ENCODE measurements at regions not wholly inside any gene's neighbourhood (a gene's known extent, or its start where the extent isn't known, plus 50 kb on each side); places are given as distances from the start of the nearest gene placed in this dataset.
"Not testable (repeated sequence)": the region's sequence is repeated elsewhere in the genome, so short reads cannot be mapped to it uniquely, and the experiment has no call there.

DNA sequence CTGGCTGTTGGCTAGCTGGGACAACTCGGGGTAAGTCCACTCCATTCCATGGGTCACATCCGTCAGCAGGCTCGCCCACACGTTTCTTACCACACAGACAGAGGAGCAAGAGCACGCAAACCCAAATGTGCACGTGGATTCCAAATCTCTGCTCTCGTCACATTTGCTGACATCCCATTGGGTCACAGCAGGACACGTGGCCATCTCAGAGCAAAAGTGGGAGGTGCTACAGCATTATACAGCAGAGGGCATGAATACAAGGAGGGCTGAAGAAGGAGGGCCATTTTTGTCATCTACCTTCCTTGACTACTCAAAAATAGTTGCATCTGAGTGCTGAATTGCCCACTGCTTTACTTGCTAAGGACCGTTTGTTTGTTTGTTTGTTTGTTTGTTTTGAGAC, 84.7 kb downstream of the RBBP6 start:
- no peak for DNase-seq (ENCODE audit: low read depth in 1 of 2, low spot score in 1 of 2)

DNA sequence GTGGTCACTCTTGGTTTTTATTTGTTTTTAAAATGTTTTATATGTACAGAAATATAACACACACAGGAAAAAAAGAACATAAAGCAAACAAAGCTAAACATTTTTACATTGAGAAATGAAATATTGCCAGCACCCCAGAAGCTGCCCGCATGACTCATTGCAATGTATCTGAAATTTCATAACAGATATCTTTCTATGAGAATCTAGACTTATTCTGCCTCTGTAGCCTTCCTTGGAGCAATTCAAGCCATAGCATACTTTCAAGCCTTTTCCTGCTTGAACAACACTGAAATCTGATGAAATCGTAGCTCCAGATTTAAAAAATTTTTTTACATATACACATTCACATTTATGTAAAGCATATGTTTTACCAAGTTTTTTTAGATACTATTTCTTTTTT, 86.9 kb downstream of the RBBP6 start:
- DNase-seq (ENCODE audit: low read depth in 1 of 2, low spot score in 1 of 2): no peak

DNA sequence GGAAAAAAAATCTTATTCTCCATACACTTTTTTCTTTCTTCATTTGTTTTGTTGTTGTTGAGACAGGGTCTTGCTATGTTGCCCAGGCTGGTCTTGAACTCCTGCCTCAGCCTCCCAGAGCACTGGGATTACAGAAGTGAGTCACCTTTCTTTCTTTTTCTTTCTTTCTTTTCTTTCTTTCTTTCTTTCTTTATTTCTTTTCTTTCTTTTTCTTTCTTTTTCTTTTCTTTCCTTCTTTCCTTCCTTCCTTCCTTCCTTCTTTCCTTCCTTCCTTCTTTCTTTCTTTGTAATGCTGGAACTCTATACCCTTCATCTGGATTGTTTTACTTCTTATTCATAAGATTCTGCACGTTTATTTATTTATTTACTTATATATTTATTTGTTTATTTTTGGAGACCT, 94.5 kb upstream of the TNRC6A start:
- no peak for DNase-seq (ENCODE audit: low read depth in 1 of 2, low spot score in 1 of 2)

DNA sequence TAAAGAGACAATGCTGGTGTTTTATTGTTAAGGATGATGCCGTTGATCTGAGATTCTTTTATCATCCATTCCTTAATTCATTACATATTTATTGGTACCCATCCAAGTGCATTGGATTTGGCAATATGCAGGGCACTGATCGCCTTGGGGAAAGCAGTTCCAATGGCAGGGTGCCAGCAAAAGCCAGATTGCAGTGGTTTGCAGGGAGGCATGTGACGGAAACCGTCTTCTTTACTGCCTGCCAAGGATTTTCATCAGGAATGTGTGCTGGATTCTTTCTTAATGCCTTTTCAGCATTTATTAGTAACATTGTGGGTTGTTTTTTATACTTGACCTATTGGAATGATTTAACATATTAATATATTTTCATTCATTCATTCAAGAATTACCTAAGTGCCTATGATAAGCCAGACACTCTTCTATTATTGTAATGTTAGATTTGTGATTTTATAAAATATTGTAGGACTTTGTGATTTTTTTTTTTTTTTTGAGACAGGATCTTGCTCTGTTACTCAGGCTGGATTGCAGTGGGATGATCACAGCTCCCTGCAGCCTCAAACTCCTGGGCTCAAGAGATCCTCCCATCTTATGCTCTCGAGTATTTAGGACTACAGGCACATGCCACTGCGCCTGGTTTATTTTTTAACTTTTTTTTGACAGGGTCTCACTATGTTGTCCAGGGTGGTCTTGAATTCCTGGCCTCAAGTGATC, 93.4 kb upstream of the TNRC6A start:
- no peak for DNase-seq (ENCODE audit: low read depth in 1 of 2, low spot score in 1 of 2)

DNA sequence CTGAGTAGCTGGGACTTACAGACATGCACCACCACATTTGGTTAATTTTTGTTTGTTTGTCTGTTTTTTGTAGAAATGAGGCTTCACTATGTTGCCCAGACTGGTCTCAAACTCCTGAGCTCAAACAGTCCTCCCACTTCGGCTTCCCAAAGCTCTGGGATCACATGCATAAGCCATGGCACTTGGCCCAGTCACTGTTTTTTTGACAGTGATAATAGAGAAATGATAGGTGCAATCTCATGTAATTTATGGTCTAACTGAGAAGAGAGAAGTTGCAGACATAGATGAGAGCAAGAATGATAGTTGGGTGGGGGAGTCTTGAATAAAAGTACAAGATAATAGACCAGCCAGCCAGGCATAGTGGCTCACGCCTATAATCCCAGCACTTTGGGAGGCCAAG, 89.7 kb upstream of the TNRC6A start:
- DNase-seq (ENCODE audit: low read depth in 1 of 2, low spot score in 1 of 2): no peak

DNA sequence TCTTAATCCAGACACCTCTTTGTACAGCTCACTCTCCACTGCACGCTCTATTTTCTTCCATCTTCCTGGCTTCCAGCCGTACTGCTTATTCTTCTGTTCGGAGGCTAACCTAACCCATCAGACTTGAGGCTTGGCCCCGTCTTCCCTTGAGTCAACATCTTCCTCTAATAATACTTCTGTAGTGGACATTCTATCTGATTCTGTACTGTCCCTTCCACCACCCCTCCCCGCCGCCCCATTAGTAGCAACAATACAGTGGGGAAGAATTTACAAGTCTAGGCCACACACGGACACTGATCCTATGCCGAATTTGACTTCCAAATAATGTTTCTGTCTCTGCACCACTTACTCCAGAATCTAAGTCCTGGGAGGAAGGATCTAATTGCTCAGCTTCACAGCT, 86.0 kb upstream of the TNRC6A start:
- no peak for DNase-seq (ENCODE audit: low read depth in 1 of 2, low spot score in 1 of 2)

DNA sequence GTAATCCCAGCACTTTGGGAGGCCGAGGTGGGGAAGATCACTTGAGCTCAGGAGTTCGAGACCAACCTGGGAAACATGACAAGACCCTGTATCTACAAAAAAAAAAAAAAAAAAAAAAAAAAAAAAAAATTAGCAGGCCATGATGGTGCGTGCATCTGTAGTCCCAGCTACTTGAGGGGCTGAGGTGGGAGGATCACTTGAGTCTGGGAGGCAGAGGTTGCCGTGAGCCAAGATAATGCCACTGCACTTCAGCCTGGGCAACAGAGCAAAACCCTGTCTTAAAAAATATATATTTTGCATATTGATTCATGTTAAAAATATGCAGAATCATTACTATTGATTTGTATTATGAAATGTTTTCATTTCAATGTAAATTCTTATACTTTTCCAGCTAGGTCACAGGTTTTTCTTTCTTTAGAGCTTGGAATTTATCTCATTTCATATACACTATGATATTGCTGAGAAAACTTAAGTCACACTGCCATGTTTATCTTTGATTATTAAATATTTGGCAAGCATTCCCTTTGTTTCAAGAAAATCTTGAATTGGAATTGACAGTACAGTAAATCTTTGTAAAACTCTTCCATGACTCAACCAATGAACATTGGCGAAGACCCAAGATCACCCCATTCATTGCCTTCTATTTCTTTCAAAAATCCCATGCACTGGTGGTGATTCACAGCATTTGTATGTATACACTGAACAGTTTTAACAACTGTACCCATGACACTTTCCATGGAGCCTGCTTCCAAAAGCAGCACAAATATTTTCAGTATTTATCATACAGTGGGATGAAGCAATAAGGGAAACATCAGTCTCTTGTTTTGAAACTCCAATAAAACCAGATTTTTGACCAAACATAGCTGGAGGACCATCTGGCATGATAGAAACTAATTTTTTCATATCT, 83.5 kb upstream of the TNRC6A start:
- no peak for DNase-seq (ENCODE audit: low read depth in 1 of 2, low spot score in 1 of 2)

DNA sequence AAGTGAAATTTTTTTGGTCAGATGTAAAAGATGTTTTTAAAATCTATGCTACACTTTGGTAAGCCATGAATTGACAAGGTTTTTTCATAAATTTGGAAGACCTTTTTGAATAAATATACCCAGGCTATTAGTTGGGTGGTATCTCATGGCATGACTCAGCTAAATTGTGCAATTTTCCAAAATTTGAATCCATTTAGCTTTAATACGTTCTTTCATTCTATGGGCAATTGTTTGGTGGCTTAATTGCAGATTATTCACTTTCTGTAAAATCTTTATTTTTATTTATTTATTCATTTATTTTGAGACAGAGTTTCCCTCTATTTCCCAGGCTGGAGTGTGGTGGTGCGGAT, 82.8 kb upstream of the TNRC6A start:
- DNase-seq (ENCODE audit: low read depth in 1 of 2, low spot score in 1 of 2): no peak

DNA sequence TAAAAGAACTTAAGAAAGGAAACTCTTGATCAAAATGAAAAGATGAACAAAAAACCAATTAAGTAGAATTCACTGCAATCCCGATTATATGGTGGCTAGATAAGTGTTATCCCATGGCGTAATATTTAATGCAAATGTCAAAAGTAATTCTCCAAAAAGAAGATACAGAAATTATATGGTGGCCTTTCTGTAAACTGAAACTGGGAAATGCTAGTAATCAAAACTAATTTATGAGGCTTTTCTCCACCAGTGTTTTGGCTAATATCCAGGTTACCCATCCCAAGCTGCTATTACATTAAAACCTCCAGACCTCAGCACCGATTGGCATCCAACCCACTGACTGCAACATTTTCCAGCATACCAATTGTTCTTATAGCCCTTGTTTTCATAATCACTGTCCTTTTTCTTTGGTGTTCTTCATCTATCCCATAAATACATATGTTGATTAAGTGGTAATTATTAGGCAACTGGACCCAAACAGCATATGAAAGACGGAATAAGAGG, 77.2 kb upstream of the TNRC6A start:
- DNase-seq (ENCODE audit: low read depth in 1 of 2, low spot score in 1 of 2): no peak

DNA sequence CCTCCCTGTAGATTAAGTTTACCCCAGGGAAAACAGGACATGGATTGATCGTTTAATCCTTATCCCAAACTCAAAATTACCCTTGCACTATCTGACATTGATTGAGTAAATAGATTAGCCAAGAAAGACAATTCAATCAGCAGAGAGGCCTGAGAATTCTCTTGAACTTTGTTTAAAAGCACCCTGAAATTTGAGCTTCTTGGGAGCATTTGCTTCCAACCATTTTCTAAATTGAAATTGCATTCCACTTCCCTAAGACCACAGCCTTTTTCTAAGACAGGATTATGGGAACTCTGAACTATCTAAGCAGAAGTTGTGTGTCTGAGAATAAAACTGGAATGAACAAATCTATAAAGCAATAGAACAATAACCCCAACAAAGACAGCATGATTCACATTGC, 76.6 kb upstream of the TNRC6A start:
- DNase-seq (ENCODE audit: low read depth in 1 of 2, low spot score in 1 of 2): no peak

DNA sequence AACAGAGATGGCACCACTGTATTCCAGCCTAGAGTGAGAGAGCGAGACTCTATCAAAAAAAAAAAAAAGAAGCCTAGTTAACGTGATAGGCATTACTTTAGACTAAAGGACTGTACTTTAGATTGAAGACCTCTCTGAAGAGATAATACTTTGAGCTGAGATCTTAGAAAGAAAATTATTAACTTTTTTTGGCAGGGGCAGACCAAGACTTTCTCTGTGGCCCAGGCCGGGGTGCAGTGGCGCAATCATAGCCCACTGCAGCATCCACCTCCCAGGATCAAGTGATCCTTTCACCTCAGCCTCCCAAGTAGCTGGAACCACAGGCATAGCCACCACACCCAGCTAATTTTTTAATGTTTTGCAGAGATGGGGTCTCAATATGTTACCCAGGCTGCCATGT, 75.7 kb upstream of the TNRC6A start:
- DNase-seq (ENCODE audit: low read depth in 1 of 2, low spot score in 1 of 2): no peak

DNA sequence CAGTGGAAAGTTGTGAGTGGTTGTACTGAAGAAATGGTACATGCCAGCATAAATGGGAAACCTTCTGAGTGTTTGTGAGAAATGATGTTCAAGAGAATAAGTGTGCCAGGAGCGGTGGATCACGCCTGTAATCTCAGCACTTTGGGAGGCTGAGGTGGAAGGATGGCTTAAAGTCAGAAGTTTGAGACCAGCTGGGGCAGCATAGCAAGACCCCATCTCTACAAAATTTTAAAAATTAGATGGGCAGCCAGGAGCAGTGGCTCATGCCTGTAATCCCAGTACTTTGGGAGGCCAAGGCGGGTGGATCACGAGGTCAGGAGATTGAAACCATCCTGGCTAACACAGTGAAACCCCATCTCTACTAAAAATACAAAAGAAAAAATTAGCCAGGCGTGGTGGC, 63.5 kb upstream of the TNRC6A start:
- DNase-seq (ENCODE audit: low read depth in 1 of 2, low spot score in 1 of 2): not testable (repeated sequence)

DNA sequence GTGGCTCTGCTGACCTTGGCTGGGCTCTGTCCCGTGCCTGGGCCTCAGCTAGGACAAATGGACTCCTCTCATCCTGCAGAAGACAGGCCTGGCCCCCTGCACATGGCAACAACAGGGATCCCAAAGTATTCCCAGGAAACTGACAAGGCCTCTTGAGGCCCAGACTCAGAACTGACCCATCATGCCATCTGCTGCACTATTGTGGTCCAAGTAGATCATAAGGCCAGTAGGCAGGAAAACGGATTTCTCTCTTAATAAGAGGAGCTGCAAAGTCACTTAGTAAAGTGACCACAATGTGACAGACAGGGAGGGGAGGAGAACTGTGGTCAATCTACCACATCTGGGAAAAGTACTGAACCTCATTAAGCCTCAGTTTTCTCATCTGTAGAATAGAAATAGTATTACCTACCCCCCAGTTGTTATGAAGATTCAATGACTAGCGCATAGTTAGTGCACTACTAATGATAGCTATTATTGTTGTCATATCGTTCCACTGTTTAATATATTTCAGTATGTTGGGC, 62.1 kb upstream of the TNRC6A start:
- DNase-seq (ENCODE audit: low read depth in 1 of 2, low spot score in 1 of 2): no peak

DNA sequence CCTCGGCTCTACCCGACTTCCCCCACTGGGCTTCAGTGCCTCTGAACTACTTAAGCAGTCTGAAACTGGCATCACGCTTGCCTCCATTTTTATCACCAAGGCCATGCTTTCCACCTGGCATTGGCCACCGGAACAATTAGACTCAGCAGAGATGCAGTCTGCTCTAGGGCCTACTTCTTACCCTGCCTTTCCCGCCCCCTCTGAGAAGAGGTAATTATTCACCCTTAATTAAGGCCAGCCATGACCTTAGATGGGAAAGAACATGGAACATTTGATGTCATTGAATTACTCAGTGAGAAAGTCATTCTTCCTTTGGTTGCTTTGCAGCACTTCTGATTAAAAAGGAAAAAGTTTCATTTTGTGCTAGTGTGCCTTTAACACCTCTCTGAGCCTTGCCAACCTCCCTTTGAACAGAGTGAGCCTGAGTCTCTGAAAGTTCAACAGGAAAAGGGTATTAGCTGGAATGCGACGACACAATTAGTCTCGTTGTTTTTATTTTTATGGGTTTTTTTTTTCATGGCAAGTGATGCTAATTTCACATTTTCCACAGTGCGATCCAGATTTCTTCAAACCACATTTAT, 60.9 kb upstream of the TNRC6A start:
- peak in 1 of 2 donors; percentile 2 for DNase-seq (ENCODE audit: low read depth in 1 of 2, low spot score in 1 of 2)

DNA sequence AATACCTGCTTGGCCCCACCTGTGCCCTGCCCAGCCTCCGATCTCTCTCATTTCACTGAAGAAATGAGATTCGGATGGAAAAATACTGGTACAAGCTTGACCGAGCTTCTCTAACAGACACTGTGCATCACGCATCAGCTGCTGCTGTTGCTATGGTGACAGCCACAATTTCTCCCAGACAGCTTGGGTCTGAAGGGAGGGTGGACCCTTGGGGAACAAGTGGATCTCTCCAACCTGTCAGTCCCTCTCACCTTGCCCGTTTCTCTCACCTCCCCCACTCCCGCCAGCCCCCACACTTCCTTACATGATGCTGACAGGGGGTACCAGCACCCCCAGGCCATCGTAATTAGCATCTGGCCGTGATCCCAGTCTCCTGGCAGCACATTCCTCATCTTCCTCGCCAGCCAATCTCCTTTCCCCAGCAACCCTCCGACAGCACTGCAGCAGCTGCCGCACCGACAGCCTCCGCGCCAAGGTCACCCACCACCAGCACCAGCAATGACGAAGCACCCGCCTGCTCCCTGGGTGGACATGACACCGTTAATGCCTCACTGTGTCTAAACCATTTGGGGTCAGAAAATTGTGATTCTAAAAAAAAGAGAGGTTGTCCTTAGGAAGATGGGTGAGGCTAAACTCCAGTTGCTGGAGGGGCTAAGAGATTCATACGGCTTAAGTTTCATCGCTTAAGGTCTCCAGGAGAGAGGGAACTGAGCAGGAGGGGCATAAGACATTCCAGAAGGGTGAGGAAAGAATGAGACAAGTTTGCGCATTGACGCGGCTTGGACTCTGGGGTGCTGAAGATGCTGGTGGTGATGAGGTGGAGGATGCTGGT, 58.6 kb upstream of the TNRC6A start:
- no peak for DNase-seq (ENCODE audit: low read depth in 1 of 2, low spot score in 1 of 2)

DNA sequence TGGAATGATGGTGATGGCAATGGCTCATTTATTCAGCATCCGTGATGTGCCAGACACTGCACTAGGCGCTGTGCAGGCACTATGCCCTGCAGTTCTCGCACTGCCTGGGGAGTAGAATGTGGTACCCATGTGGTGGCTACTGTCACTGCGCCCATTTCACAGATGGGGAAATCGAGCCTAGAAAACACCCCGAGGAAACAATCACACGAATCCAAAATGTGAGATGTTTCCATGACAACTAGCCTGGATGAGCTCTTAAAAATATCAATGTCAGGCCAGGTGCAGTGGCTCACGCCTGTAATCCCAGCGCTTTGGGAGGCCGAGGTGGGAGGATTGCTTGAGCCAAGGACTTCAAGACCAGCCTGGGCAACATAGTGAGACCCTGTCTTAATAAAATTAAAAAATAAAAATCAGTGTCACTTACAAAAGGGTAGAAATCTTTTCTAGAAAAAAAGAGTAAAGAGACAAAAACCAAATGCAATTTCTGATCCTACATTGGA, 57.9 kb upstream of the TNRC6A start:
- DNase-seq (ENCODE audit: low read depth in 1 of 2, low spot score in 1 of 2): no peak

DNA sequence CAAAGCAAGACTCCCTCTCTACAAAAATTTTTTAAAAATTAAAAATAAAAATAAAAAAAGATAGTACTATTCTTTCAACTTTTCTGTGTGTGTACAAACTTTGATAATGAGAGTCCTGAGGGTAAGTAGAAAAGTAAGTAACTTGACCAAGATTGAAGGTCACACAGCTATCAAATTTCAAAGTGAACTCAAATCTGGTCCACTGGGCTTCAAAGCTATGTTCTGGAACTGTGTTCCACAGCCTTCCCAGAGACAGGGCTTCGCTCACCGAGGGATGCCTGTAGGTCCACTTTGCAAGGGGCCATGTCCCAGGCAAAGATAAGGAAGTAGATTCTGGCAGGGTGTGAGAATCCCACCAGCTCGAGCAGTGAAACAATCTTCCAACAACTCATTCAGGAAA, 56.3 kb upstream of the TNRC6A start:
- DNase-seq (ENCODE audit: low read depth in 1 of 2, low spot score in 1 of 2): no peak

DNA sequence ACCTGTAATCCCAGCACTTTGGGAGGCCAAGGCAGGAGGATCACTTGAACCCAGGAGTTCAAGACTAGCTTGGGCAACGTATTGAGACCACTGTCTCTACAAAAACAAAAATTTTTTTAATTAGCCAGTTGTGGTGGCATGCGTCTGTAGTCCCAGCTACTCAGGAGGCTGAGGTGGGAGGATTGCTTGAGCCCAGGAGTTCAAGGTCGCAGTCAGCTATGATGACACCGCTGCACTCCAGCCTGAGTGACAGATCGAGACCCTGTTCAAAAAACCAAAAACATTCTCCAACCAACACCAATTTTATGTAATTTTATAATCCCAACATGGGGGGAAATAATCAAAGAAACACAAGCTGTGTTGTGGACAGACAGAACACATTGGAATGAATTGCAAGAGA, 54.6 kb upstream of the TNRC6A start:
- DNase-seq (ENCODE audit: low read depth in 1 of 2, low spot score in 1 of 2): no peak

DNA sequence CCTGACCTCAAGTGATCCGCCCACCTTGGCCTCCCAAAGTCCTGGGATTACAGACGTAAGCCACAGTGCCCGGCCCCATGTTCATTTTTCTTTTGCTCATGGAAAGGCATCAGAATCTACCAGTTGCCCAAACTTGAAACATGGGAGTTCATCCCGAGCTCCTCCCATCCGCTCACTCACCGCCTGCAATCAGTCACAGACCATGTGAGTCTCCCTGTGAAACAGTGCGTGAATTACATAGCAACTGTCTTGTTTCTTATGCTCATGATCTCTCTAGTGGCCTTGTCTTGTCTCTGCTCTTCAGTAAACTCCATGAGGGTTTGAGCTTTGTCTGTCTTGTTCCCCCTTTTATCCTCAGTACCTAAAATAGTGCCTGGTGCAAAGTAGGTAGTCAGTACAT, 52.1 kb upstream of the TNRC6A start:
- no peak for DNase-seq (ENCODE audit: low read depth in 1 of 2, low spot score in 1 of 2)

All from activated T-helper 1 cell treated with anti-CD3 and anti-CD28 coated beads, Interleukin-2, amount 50 U/mL, for 16 hours (primary cell).